ENCODE measurements at regions not wholly inside any gene's neighbourhood (a gene's known extent, or its start where the extent isn't known, plus 50 kb on each side); places are given as distances from the start of the nearest gene placed in this dataset.

GRCh38 chr3:152724270-152724669, 110.7 kb upstream of the P2RY1 start:
- Histone ChIP-seq H3K4me1 (ENCODE audit: control insufficient read depth in 1 of 2, insufficient read depth in 2 of 2, low read length in 2 of 2) (peaks cover 8 to 12% of the 10 kb centered on the region in 2 donors), H3K9me3 (ENCODE audit: control insufficient read depth in 1 of 2, low read length in 2 of 2) (no peaks in the 10 kb centered on the region), H3K27me3 (ENCODE audit: control insufficient read depth in 1 of 2, insufficient read depth in 2 of 2, low read length in 2 of 2) (no peaks in the 10 kb centered on the region), H3K27ac (ENCODE audit: low read depth, low read length) (no peak overlapping the region), H3K9ac (ENCODE audit: low read depth in 1 of 2, low read length in 2 of 2) (no peak overlapping the region), H3K4me3 (ENCODE audit: low read depth in 1 of 2, low read length in 2 of 2) (no peak overlapping the region), H3K36me3 (ENCODE audit: control insufficient read depth in 1 of 2, insufficient read depth in 2 of 2, low read length in 2 of 2) (no peaks in the 10 kb centered on the region)

- no peak overlapping the region for H3K9ac ChIP-seq (ENCODE audit: low read depth in 1 of 2, low read length in 2 of 2)
- no peaks in the 10 kb centered on the region for H3K27me3 ChIP-seq (ENCODE audit: control insufficient read depth in 1 of 2, insufficient read depth in 2 of 2, low read length in 2 of 2)
- H3K36me3 ChIP-seq (ENCODE audit: control insufficient read depth in 1 of 2, insufficient read depth in 2 of 2, low read length in 2 of 2) = no peaks in the 10 kb centered on the region
- no peak overlapping the region for H3K4me3 ChIP-seq (ENCODE audit: low read depth in 1 of 2, low read length in 2 of 2)
- H3K27ac ChIP-seq (ENCODE audit: low read depth, low read length) = no peak overlapping the region
- H3K4me1 ChIP-seq (ENCODE audit: control insufficient read depth in 1 of 2, insufficient read depth in 2 of 2, low read length in 2 of 2) = peaks cover 8 to 10% of the 10 kb centered on the region in 2 donors
- no peaks in the 10 kb centered on the region for H3K9me3 ChIP-seq (ENCODE audit: control insufficient read depth in 1 of 2, low read length in 2 of 2)
Observed at GRCh38 chr3:152728231-152728980, 106.5 kb upstream of the P2RY1 start.

DNA sequence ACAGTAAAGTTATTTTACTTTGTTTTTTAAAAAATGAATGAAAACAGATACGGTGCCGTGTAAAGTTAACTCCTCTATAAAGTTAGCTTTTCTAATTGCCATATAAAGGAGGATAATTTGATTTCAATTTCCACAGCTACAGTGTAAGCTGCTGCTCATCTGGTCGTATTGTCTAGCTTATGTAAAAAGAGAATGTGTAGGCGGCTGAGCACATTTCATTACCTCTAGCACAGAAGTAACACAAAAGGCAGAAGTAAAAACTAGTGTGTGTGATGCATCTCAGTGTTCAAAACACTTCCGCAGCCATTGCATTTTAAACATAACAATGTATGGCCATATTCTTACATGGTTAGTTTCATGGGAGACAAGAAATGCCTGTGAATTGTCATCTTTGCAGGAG, 105.0 kb upstream of the P2RY1 start:
- H3K9me3 ChIP-seq (ENCODE audit: control insufficient read depth in 1 of 2, low read length in 2 of 2) = no peaks in the 10 kb centered on the region
- H3K27me3 ChIP-seq (ENCODE audit: control insufficient read depth in 1 of 2, insufficient read depth in 2 of 2, low read length in 2 of 2) = no peaks in the 10 kb centered on the region
- H3K4me1 ChIP-seq (ENCODE audit: control insufficient read depth in 1 of 2, insufficient read depth in 2 of 2, low read length in 2 of 2) = peaks cover 0 to under 1% of the 10 kb centered on the region in 2 donors
- no peak overlapping the region for H3K4me3 ChIP-seq (ENCODE audit: low read depth in 1 of 2, low read length in 2 of 2)
- H3K9ac ChIP-seq (ENCODE audit: low read depth in 1 of 2, low read length in 2 of 2) = no peak overlapping the region
- no peak overlapping the region for H3K27ac ChIP-seq (ENCODE audit: low read depth, low read length)
- H3K36me3 ChIP-seq (ENCODE audit: control insufficient read depth in 1 of 2, insufficient read depth in 2 of 2, low read length in 2 of 2) = no peaks in the 10 kb centered on the region

GRCh38 chr3:152731511-152731910, 103.4 kb upstream of the P2RY1 start:
- no peaks in the 10 kb centered on the region for H3K9me3 ChIP-seq (ENCODE audit: control insufficient read depth in 1 of 2, low read length in 2 of 2)
- H3K4me3 ChIP-seq (ENCODE audit: low read depth in 1 of 2, low read length in 2 of 2) = no peak overlapping the region
- H3K4me1 ChIP-seq (ENCODE audit: control insufficient read depth in 1 of 2, insufficient read depth in 2 of 2, low read length in 2 of 2) = no peaks in the 10 kb centered on the region
- no peak overlapping the region for H3K9ac ChIP-seq (ENCODE audit: low read depth in 1 of 2, low read length in 2 of 2)
- no peaks in the 10 kb centered on the region for H3K36me3 ChIP-seq (ENCODE audit: control insufficient read depth in 1 of 2, insufficient read depth in 2 of 2, low read length in 2 of 2)
- no peak overlapping the region for H3K27ac ChIP-seq (ENCODE audit: low read depth, low read length)
- no peaks in the 10 kb centered on the region for H3K27me3 ChIP-seq (ENCODE audit: control insufficient read depth in 1 of 2, insufficient read depth in 2 of 2, low read length in 2 of 2)

- Histone ChIP-seq H3K4me3 (ENCODE audit: low read depth in 1 of 2, low read length in 2 of 2) (no peak overlapping the region), H3K27ac (ENCODE audit: low read depth, low read length) (no peak overlapping the region), H3K36me3 (ENCODE audit: control insufficient read depth in 1 of 2, insufficient read depth in 2 of 2, low read length in 2 of 2) (no peaks in the 10 kb centered on the region), H3K27me3 (ENCODE audit: control insufficient read depth in 1 of 2, insufficient read depth in 2 of 2, low read length in 2 of 2) (no peaks in the 10 kb centered on the region), H3K4me1 (ENCODE audit: control insufficient read depth in 1 of 2, insufficient read depth in 2 of 2, low read length in 2 of 2) (no peaks in the 10 kb centered on the region), H3K9ac (ENCODE audit: low read depth in 1 of 2, low read length in 2 of 2) (no peak overlapping the region), H3K9me3 (ENCODE audit: control insufficient read depth in 1 of 2, low read length in 2 of 2) (no peaks in the 10 kb centered on the region)
Observed at GRCh38 chr3:152733584-152734119, 101.3 kb upstream of the P2RY1 start.

GRCh38 chr3:152737021-152737908, 97.7 kb upstream of the P2RY1 start:
- Histone ChIP-seq H3K27ac (ENCODE audit: low read depth, low read length) (no peak overlapping the region), H3K9me3 (ENCODE audit: control insufficient read depth in 1 of 2, low read length in 2 of 2) (no peaks in the 10 kb centered on the region), H3K4me3 (ENCODE audit: low read depth in 1 of 2, low read length in 2 of 2) (no peak overlapping the region), H3K27me3 (ENCODE audit: control insufficient read depth in 1 of 2, insufficient read depth in 2 of 2, low read length in 2 of 2) (no peaks in the 10 kb centered on the region), H3K36me3 (ENCODE audit: control insufficient read depth in 1 of 2, insufficient read depth in 2 of 2, low read length in 2 of 2) (no peaks in the 10 kb centered on the region), H3K4me1 (ENCODE audit: control insufficient read depth in 1 of 2, insufficient read depth in 2 of 2, low read length in 2 of 2) (no peaks in the 10 kb centered on the region), H3K9ac (ENCODE audit: low read depth in 1 of 2, low read length in 2 of 2) (no peak overlapping the region)

DNA sequence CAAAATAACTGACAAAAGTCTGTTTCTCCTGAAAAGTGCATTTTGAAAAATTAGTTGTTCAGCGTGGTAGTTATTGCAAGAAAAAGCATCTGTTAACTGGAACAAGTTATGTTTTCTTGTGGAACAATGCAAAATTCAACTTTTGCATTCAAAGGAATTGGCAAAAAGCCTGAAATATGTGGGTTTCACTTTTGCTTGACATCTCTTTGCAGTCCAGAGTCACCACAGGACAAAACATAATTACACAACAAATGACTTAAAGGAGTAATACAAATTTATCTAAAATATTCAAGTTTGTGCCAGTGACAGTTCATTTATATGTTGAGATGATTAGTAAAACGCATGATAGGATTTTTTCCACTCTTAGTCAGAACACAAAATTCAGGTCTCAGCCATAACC, 96.3 kb upstream of the P2RY1 start:
- H3K9me3 ChIP-seq (ENCODE audit: control insufficient read depth in 1 of 2, low read length in 2 of 2) = no peaks in the 10 kb centered on the region
- H3K4me1 ChIP-seq (ENCODE audit: control insufficient read depth in 1 of 2, insufficient read depth in 2 of 2, low read length in 2 of 2) = no peaks in the 10 kb centered on the region
- H3K27ac ChIP-seq (ENCODE audit: low read depth, low read length) = no peak overlapping the region
- H3K4me3 ChIP-seq (ENCODE audit: low read depth in 1 of 2, low read length in 2 of 2) = no peak overlapping the region
- no peaks in the 10 kb centered on the region for H3K27me3 ChIP-seq (ENCODE audit: control insufficient read depth in 1 of 2, insufficient read depth in 2 of 2, low read length in 2 of 2)
- no peak overlapping the region for H3K9ac ChIP-seq (ENCODE audit: low read depth in 1 of 2, low read length in 2 of 2)
- no peaks in the 10 kb centered on the region for H3K36me3 ChIP-seq (ENCODE audit: control insufficient read depth in 1 of 2, insufficient read depth in 2 of 2, low read length in 2 of 2)

GRCh38 chr3:152742368-152743347, 92.3 kb upstream of the P2RY1 start:
- Histone ChIP-seq H3K27ac (ENCODE audit: low read depth, low read length) (no peak overlapping the region), H3K36me3 (ENCODE audit: control insufficient read depth in 1 of 2, insufficient read depth in 2 of 2, low read length in 2 of 2) (no peaks in the 10 kb centered on the region), H3K27me3 (ENCODE audit: control insufficient read depth in 1 of 2, insufficient read depth in 2 of 2, low read length in 2 of 2) (no peaks in the 10 kb centered on the region), H3K4me3 (ENCODE audit: low read depth in 1 of 2, low read length in 2 of 2) (no peak overlapping the region), H3K9ac (ENCODE audit: low read depth in 1 of 2, low read length in 2 of 2) (no peak overlapping the region), H3K4me1 (ENCODE audit: control insufficient read depth in 1 of 2, insufficient read depth in 2 of 2, low read length in 2 of 2) (no peaks in the 10 kb centered on the region), H3K9me3 (ENCODE audit: control insufficient read depth in 1 of 2, low read length in 2 of 2) (no peaks in the 10 kb centered on the region)

DNA sequence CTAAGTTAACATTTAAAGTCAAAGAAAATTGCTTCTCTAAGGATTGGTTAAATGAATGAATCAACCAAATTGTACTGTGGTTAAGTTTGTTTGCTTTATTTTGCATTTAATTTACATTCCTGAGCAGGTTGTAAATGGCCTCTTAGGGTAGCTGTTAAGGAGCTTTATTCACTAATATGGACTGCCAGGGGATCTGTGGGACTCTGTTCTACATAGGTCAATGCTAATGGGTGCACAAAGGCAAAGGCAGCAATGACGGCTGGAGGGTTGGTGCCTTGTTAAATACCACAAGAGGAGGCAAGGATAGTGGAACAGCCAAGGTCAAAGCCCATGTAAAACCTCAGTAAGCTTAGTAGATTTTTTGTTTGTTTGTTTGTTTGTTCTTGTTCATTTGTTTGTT, 89.3 kb upstream of the P2RY1 start:
- Histone ChIP-seq H3K9ac (ENCODE audit: low read depth in 1 of 2, low read length in 2 of 2) (no peak overlapping the region), H3K4me1 (ENCODE audit: control insufficient read depth in 1 of 2, insufficient read depth in 2 of 2, low read length in 2 of 2) (no peaks in the 10 kb centered on the region), H3K9me3 (ENCODE audit: control insufficient read depth in 1 of 2, low read length in 2 of 2) (peaks cover 0 to 6% of the 10 kb centered on the region in 2 donors), H3K27ac (ENCODE audit: low read depth, low read length) (no peak overlapping the region), H3K36me3 (ENCODE audit: control insufficient read depth in 1 of 2, insufficient read depth in 2 of 2, low read length in 2 of 2) (no peaks in the 10 kb centered on the region), H3K27me3 (ENCODE audit: control insufficient read depth in 1 of 2, insufficient read depth in 2 of 2, low read length in 2 of 2) (no peaks in the 10 kb centered on the region), H3K4me3 (ENCODE audit: low read depth in 1 of 2, low read length in 2 of 2) (no peak overlapping the region)

Data from duodenal mucosa (tissue), 2 donors.